HL-60 (cell line): ENCODE measurements at regions not wholly inside any gene's neighbourhood (a gene's known extent, or its start where the extent isn't known, plus 50 kb on each side); places are given as distances from the start of the nearest gene placed in this dataset.

Experiments
- CTCF ChIP-seq: IDR thresholded peaks from one replicate; pipeline ENCODE4 v1.5.1; 2011; ENCODE audit warnings: low read length, control low read depth, inconsistent platforms; ENCODE audit not compliant: insufficient read depth
- GABPA ChIP-seq: IDR thresholded peaks from 2 replicates; pipeline ENCODE4 v1.6.1; 2012; ENCODE audit warnings: low read depth
- POLR2AphosphoS5 ChIP-seq: IDR thresholded peaks from 2 replicates; pipeline ENCODE4 v1.6.1; 2012; ENCODE audit warnings: low read depth
- TF ChIP-seq, protein P1 (sequence below): IDR thresholded peaks from 2 replicates; pipeline ENCODE4 v1.6.1; 2012; ENCODE audit warnings: low read depth; ENCODE audit not compliant: insufficient replicate concordance

DNA sequence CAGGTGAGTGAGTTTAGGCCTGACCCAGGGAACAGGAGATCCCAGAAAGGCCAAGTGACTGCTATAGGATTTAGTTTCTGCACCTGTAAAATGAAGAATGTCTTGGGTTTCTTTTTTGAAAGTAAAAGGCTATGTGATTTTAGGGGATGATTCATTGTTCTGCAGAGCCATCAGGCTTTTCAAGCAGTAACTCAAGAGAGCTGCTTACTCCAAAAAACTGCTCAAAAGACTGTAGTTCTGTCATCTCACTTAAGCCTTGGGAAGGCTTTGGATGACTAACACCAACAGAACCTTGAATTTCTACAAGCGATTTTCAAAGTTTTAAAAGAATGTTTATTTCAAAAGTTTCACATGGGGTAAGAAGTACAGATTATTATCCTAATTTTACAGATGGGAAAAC, 165.1 kb downstream of the HAUS1 start:
- TF ChIP-seq CTCF (no peak), POLR2AphosphoS5 (no peak), GABPA (no peak)
- TF ChIP-seq, protein P1, sequence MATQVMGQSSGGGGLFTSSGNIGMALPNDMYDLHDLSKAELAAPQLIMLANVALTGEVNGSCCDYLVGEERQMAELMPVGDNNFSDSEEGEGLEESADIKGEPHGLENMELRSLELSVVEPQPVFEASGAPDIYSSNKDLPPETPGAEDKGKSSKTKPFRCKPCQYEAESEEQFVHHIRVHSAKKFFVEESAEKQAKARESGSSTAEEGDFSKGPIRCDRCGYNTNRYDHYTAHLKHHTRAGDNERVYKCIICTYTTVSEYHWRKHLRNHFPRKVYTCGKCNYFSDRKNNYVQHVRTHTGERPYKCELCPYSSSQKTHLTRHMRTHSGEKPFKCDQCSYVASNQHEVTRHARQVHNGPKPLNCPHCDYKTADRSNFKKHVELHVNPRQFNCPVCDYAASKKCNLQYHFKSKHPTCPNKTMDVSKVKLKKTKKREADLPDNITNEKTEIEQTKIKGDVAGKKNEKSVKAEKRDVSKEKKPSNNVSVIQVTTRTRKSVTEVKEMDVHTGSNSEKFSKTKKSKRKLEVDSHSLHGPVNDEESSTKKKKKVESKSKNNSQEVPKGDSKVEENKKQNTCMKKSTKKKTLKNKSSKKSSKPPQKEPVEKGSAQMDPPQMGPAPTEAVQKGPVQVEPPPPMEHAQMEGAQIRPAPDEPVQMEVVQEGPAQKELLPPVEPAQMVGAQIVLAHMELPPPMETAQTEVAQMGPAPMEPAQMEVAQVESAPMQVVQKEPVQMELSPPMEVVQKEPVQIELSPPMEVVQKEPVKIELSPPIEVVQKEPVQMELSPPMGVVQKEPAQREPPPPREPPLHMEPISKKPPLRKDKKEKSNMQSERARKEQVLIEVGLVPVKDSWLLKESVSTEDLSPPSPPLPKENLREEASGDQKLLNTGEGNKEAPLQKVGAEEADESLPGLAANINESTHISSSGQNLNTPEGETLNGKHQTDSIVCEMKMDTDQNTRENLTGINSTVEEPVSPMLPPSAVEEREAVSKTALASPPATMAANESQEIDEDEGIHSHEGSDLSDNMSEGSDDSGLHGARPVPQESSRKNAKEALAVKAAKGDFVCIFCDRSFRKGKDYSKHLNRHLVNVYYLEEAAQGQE = no peak
